ENCODE measurements at regions not wholly inside any gene's neighbourhood (a gene's known extent, or its start where the extent isn't known, plus 50 kb on each side); places are given as distances from the start of the nearest gene placed in this dataset.

DNA sequence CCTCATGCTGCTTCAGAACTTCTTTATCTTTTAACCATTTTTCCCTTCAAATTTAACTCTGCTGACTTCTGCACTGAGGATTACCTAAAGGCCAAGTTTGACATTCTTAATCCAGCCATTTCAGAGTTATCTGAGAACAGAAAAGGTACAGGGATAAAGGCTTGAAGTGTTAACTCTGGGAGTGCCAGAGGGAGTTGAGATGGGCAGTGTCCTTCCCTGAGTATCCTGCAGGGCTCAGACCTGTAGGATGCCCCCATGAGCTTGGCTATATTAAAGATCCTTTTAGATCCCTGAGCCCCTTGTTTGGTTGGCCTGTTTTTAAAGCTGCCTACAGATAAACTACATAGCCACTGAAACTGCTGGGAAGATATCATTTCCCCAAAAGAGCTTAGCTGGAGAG, 268.4 kb upstream of the KIRREL3 start:
- no peak for DNase-seq (ENCODE audit: low read depth in 4 of 4, low spot score in 1 of 4)

DNA sequence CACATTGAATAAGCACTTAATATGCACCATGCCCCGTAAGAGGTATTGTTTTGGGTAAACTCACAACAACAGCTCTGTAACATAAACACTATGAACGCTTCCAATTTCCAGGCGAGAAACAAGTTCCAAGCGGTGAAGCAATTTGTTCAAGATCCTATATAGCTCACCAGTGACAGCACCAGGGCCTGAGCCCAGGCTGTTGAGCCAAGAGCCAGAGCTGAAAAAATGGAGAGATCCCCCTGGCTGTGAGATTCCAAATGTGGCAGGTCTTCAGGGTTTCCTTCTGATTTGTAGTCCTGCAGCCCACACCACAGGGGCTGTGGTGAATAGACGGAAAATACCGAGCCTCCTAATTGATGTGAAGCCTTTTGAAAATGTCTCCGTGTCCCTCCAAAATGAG, 268.0 kb upstream of the KIRREL3 start:
- DNase-seq (ENCODE audit: low read depth in 4 of 4, low spot score in 1 of 4): no peak

DNA sequence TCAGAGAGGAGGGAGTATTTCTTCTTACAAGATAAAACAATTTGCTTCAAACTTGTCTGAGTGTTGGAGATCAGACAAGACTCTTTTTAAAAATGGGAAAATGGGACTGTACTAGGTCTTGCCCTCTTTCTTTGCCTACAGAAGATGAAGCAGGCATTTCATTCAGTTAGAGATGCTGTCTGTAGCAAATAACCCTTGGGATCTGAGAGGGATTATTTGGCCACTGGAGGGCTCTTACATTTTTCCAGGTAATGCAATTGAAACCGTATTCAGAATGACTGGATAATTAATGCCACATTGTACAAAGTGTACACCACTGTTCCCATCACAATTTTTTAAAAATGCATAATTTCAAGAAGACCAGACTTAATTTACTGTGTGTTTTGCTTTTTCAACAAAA, 258.5 kb upstream of the KIRREL3 start:
- DNase-seq (ENCODE audit: low read depth in 4 of 4, low spot score in 1 of 4): no peak

DNA sequence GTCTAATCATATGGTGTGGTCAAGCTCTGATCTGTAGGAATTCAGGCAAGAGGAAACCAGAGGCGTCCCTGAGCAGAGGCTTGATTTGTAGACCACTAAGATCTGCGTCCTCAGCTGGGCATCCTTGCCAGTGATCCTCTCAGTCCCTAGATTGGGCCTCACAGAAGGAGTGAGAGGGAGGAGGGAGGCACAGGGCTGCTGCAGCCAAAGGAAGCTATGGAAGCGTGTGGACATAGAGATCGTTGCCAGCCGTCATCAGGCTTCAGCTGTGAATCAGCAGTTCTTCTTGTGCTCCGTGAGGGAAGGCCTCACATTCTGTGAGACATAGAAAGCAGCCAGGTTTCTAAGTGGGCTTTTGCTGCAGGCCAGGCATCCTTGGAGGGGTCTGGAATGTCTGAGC, 254.6 kb upstream of the KIRREL3 start:
- no peak for DNase-seq (ENCODE audit: low read depth in 4 of 4, low spot score in 1 of 4)

DNA sequence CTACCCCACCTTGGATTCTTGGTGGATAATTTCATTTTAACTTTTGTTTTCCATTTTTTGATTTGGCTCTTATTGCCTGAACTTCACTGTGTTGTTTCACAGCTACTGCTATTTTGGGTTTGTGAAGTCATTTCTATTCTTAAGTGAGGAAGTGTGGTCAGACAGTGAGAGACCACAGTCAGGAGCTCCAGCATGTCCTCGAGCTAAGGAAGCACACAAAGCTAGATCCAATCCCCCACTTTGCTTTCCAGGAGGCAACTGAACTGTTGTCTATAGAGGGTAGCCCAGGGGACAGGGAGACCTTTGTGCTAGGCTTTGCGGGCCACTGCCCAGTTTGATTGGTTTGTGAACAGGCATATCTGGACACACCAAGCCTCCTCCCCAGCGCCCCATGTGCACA, 251.8 kb upstream of the KIRREL3 start:
- no peak for DNase-seq (ENCODE audit: low read depth in 4 of 4, low spot score in 1 of 4)

DNA sequence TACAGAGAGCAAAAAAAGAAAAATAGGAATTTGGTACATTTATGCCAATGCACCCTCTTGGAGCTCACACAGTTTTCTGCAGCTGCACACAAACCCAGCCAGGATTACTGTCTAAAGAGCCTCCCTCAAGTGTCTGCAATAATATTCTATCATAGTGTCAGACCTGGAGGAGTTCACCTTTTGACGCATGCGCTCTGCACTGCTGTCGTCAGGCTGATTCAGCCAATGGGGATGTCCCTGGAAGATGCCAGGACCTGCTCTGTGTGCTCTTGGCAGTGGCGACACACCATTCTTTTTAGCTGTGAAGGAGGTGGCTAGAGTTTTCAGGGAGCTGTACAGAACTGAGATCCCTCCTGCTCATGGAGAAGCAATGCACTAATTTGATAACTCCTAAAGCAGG, 249.0 kb upstream of the KIRREL3 start:
- no peak for DNase-seq (ENCODE audit: low read depth in 4 of 4, low spot score in 1 of 4)

DNA sequence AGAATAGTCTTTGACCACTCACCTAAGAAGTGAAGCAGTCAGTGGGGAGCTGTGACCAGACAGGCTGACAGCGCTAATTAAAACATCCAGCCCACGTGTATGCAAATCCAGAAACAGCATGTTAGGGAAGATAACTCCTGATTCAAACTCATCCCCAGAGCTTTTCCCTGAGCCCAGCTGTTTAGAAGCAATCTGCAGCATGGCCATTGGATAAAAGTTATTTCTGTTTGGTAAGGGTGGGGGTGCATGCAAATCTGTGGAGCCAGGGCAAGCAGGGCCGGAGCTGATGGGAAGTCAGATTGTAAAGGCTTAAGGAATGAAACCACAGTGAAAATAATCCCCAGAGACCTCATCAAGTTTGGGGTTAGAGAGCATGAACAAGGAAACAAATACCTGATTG, 247.9 kb upstream of the KIRREL3 start:
- no peak for DNase-seq (ENCODE audit: low read depth in 4 of 4, low spot score in 1 of 4)

DNA sequence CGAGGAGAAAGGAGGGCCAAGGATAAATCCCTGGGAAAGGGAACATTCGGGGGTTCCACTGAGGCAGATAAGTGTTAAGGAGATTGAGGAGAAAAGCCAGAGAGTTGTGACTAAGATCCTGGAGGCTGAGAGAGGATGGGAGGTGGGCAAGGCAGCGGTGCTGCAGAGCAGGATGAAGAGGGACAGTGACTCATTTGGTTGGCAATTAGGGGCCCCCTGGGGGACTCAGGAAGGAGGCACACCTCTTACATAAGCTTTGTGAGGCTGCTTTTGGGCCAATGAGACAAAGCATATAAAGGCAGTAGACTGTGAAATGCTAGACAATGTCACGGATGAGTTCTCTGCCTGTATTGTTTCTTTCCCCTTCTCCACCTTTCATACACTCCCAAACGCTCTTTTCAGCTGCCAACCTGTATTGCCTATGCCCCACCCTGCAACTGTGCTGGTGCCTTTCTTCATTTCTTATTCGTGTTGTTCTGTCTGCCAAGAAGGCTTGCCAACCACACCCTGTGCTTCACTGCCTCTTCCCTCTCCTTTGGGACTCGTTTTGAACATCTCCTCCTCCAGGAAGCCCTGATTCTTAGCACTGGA, 246.8 kb upstream of the KIRREL3 start:
- DNase-seq (ENCODE audit: low read depth in 4 of 4, low spot score in 1 of 4): no peak

DNA sequence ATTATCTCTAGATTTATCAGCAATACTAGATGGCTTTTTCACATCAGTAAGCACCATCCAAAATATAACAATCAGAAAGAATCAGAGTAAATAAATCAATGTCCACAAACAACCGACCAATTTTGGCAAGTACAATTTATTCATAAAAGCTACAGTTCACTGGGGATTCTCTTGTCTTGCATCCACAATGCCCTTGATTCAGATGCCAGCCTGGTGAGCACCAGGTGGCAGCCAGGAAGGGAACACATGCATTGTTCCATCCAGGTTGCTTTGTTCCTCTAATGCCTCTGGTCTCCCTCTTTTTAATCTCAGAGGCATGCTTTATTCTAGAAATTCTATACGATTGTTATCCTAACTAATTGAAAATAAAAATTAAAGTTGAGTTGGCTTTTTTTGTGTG, 242.1 kb upstream of the KIRREL3 start:
- DNase-seq (ENCODE audit: low read depth in 4 of 4, low spot score in 1 of 4): no peak

DNA sequence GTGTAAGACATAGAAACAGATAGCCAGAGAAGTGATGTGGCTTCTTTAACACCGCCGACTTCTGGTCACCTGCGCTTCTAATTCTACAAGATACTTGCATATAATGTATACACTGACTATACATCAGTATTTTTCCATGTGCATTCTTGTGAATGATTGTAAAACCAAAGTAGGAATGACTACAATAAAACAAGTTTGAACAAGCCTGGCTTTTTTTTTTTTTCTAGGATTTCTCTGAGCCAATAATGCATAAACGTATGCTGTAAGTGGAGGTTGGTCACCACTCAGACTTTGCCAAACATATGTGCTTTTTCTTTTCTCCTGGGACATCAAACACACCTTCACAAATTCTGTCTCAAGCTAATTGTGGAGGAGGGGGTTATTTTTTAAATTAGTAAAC, 237.8 kb upstream of the KIRREL3 start:
- DNase-seq (ENCODE audit: low read depth in 4 of 4, low spot score in 1 of 4): no peak

DNA sequence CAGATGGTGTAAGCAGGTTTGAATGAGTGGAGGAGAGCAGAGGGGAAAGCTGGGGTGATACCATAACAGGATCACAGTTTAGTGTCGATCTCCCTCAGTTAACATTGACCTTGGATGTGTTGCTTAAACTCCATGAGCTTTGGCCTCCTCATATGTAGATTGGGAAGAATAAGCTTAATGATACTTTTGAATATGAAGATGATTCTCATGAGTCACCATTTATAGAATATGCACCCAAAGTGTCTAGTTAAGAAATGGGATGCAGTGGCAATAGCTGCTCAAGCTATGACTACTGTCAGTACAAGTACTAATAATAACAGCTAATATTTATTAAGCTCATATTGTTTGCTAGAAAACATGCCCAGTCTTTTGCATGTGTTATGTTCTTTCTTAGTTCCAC, 236.2 kb upstream of the KIRREL3 start:
- no peak for DNase-seq (ENCODE audit: low read depth in 4 of 4, low spot score in 1 of 4)

DNA sequence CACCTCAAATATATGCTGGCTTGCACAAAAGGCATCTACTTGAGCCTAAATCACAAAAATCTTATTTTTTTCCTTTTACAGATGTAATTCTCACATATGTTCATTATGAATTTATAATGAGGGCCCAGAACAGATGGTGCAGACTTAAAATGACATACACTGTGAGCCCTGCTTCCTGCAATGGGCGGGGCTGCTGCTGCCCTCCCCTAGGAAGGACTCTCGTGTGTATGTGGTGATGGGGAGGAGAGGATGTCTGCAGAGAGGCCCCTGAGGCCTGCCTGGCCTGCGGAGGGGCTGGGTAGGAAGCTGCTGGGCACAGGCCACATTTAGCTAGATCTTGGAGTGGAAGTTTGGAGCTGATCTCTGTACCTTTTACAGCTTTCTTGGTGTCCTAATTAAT, 233.4 kb upstream of the KIRREL3 start:
- DNase-seq (ENCODE audit: low read depth in 4 of 4, low spot score in 1 of 4): no peak

DNA sequence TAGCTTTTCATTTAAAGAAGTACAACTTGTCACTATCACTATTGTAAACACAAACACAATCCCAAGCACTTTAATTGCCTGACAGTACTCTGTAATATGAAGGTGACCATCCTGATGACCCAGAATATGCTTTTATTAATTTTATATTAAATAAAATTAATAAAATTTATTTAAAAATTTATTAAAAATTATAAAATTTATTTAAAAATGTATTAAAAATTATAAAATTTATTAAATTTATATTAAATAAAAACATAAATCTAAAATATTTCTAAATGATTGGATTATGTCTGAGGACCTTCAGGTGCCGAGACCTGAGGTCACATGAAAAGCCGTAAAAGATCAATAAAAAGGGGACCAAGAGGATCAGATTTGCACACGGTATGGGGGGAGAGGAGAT, 229.8 kb upstream of the KIRREL3 start:
- no peak for DNase-seq (ENCODE audit: low read depth in 4 of 4, low spot score in 1 of 4)

DNA sequence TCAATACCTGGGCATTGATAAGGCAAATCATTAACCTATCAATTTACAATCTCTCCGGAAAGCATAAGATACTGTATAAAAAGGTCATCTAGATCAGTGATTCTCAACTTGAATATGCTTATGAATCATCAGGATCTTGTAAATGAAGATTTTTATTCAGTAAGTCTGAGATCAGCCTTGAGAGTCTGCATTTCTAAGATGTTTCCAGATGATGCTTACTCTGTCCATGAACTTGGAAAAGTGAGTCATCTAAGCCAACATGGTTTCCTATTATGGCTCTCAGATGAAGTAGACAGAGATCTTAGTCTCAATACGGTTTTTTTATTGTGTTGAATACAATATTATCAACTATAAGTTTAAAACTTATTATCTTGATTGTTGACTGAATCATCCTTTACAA, 226.4 kb upstream of the KIRREL3 start:
- no peak for DNase-seq (ENCODE audit: low read depth in 4 of 4, low spot score in 1 of 4)

DNA sequence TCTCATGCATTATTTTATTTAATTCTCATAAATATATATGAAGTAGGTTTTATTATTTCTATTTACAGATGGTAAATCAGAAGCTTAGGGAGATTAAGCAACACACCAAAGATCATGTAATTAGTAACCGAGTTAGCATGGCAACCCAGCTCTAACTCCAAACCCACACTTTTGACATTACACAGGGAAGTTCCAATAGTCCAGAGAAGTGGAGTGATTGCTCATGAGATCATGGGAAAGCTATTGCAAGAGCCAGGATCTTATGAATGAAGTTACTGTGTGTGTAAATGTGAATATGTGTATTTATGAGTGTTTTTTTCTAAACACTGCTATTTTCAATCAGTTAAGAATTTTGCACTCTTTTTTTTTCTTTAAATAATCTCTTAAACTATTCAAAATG, 225.8 kb upstream of the KIRREL3 start:
- no peak for DNase-seq (ENCODE audit: low read depth in 4 of 4, low spot score in 1 of 4)

DNA sequence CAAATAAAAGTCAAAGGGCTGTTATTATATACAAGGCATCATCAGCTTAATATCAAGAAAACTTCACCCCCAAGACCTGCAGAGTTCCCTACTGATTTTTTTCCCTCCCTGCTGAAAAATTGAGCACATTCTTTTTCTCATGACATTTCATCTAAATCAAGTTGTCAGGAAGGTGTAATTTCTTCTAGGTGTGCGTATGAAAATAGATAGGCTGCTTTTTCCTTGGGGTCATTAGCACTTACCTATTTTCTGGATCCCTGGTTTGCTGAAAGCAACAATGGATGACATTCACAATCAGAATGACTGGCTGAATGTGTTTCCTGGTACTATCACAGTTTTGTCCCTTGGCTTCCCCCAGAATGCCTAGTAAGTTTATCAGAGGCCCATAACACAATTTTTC, 225.0 kb upstream of the KIRREL3 start:
- no peak for DNase-seq (ENCODE audit: low read depth in 4 of 4, low spot score in 1 of 4)

DNA sequence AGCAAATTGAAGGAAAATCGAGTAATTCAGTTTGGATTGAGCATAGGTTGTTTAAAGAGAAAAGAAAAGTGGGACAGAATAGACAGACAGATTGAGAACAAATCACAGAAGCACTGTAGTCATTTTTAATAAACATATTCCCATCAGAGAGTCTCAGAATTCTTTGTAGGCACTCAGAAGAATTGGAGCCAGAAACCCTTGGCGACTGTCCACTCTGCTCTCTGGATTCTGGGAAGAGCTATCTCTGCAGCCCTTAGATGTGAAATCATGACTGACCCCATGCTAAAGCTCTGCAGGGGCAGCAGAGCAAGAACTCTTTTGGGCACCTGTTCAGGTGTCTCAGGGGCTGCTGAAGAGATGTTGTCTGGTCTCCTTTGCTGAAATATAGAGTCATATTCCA, 223.7 kb upstream of the KIRREL3 start:
- no peak for DNase-seq (ENCODE audit: low read depth in 4 of 4, low spot score in 1 of 4)

DNA sequence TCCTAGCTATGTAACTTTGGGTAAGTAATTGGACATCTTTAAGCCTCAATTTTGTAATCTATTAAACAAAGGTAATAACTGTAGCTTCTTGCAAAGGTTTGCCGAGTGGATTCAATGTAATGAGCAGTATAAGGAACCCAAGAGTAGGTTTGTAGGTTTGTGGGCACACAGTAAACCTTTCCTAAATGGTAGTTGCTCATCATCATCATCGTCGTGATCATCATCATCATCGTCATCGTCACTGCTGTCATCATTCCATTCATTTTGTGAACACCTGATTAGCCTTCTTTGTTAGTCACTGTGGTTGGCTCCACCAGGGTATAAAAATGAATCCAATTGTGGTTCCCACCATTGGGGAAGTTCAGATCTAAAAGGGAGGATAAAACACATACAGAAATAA, 223.1 kb upstream of the KIRREL3 start:
- DNase-seq (ENCODE audit: low read depth in 4 of 4, low spot score in 1 of 4): no peak

DNA sequence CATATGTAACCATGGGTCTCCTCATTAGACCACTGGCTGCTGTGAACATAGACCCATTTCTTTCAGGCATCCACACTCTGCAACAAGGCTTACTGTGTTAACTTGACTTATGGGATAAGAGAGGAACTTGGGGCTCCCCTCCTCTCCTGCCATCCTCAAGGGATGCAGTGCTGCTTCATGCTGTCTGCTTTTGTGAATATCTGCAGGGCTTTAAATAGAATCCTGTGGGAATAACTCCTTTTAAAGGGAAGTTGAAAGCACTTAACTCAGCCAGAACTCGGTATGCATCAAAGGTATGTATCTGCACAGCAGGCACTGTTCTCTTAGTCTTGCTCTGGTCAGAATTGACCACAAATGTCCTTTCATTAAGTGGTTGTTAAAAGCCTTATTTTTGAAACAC, 222.5 kb upstream of the KIRREL3 start:
- no peak for DNase-seq (ENCODE audit: low read depth in 4 of 4, low spot score in 1 of 4)

DNA sequence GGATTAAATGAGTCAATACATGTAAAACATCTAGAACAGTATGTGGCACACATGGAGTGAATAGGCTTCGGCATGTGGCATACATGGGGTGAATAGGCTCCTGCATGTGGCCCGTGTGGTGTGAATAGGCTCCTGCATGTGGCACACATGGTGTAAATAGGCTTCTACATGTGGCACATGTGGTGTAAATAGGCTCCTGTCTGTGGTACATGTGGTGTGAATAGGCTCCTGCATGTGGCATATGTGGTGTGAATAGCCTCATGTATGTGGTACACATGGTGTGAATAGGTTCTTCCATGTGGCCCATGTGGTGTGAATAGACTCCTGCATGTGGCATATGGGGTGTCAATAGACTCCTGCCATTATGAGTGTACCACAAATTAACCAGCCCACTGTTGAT, 219.1 kb upstream of the KIRREL3 start:
- DNase-seq (ENCODE audit: low read depth in 4 of 4, low spot score in 1 of 4): no peak

DNA sequence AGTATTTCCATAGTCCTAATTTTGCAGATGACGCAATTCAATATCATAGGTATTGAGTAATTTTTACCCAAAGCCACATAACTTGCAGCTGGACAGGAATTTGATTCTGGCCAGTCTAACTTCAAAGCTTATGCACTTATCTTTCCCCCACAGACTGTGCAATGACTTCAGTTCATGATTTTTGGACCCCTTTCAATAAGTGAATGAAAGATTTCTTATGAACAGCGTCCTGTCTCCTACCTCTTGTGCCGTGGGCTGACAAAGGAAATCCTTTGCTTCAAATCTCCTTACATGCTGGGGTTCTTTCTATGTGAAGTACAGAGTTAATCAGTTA, 217.7 kb upstream of the KIRREL3 start:
- no peak for DNase-seq (ENCODE audit: low read depth in 4 of 4, low spot score in 1 of 4)

DNA sequence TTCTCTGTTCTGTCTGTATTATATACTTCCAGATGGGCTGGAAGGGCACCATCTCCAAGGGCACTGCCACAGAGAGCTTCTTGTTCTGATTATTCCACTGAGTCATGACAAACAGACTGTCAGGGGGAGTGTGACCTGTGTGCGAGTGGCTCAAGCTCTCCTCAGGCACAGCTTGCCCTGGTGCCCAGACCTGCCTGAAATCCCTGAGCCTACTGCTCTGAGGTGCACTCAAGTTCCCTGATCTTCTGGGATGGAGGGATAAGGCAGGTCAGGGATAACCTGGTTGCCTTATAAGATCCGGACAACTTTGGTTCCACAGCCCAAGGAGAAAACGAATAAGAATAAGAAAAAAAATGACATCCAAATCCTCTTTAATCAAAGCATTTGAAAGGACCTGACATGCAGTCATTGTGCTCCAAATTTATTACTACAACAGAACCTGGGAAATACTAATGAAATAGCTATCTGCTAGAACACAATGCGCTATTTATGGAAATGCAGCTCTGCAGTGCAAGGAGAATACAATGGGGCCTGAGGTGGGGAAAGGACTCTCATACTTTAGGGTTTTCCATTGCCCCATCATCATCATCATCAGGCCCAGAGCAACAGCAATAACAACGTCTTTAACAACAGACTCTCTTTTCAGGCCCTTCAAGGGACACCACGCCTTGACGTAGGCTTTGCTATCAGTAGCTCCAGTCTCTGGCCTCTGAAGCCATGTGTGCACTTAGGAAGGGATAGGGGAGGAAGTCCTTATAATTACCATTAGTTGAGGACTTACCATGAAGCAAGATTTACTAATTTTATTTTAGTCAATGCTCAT, 217.1 kb upstream of the KIRREL3 start:
- DNase-seq (ENCODE audit: low read depth in 4 of 4, low spot score in 1 of 4): no peak

DNA sequence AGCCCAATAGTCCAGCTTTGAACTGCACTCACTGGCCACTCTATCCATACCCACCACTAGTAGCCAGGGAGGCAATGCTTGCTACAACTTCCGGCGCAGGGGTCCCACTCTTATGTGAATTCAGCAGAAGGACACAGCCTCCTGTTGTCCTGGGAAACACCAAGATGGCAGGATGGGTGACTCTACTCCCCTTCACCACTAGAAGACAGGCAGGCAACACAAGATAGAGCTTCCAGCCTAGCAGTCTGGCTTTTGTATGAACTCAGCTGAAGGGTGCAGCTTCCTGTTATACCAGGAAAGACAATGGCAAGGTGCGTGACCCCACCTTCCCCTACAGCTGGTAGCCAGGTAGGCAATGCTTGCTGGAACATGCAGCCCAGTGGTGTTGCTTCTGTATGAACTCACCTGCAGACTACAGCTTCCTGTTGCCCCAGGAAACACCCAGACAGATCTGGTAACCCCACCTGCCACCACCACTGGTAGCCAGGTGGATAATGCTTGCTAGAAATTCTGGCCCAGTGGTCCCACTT, 205.2 kb upstream of the KIRREL3 start:
- DNase-seq (ENCODE audit: low read depth in 4 of 4, low spot score in 1 of 4): no peak

All from stimulated activated CD4-positive, alpha-beta T cell treated with anti-CD3 and anti-CD28 coated beads, Interleukin-1b, Interleukin-23, amount 100 ng/mL, for 24 hours (primary cell).